Immature natural killer cell (primary cell): ENCODE measurements at regions not wholly inside any gene's neighbourhood (a gene's known extent, or its start where the extent isn't known, plus 50 kb on each side); places are given as distances from the start of the nearest gene placed in this dataset.

Experiments used
- DNase-seq, 3 donors: peaks; one replicate each; pipeline ENCODE4 v3.0.0; 2022; ENCODE audit warnings: mixed read lengths in 1 of 3
- H3K27ac Mint-ChIP-seq, 6 donors: one replicate each; pipeline ENCODE4 v1.8.0; 2020; ENCODE audit warnings: mixed read lengths in 6 of 6, mild to moderate bottlenecking in 5 of 6, inconsistent platforms in 4 of 6, moderate library complexity in 3 of 6
- H3K27me3 Mint-ChIP-seq, 3 donors: one replicate each; pipeline ENCODE4 v1.8.0; 2020 to 2021; ENCODE audit warnings: low read depth in 3 of 3, mild to moderate bottlenecking in 3 of 3, mixed read lengths in 3 of 3, moderate library complexity in 3 of 3, inconsistent platforms in 1 of 3
- H3K36me3 Mint-ChIP-seq, 3 donors: one replicate each; pipeline ENCODE4 v1.8.0; 2020; ENCODE audit warnings: mixed read lengths in 3 of 3, inconsistent platforms in 2 of 3, mild to moderate bottlenecking in 2 of 3
- H3K4me1 Mint-ChIP-seq, 2 donors: one replicate each; pipeline ENCODE4 v1.8.0; 2020; ENCODE audit warnings: inconsistent platforms in 2 of 2, mild to moderate bottlenecking in 2 of 2, mixed read lengths in 2 of 2, moderate library complexity in 1 of 2
- H3K4me3 Mint-ChIP-seq, 5 donors: one replicate each; pipeline ENCODE4 v1.8.0; 2020; ENCODE audit warnings: mild to moderate bottlenecking in 5 of 5, mixed read lengths in 5 of 5, inconsistent platforms in 3 of 5, moderate library complexity in 3 of 5
- H3K9me3 Mint-ChIP-seq, 6 donors: one replicate each; pipeline ENCODE4 v1.8.0; 2020; ENCODE audit warnings: mild to moderate bottlenecking in 6 of 6, mixed read lengths in 6 of 6, inconsistent platforms in 4 of 6, moderate library complexity in 3 of 6

DNA sequence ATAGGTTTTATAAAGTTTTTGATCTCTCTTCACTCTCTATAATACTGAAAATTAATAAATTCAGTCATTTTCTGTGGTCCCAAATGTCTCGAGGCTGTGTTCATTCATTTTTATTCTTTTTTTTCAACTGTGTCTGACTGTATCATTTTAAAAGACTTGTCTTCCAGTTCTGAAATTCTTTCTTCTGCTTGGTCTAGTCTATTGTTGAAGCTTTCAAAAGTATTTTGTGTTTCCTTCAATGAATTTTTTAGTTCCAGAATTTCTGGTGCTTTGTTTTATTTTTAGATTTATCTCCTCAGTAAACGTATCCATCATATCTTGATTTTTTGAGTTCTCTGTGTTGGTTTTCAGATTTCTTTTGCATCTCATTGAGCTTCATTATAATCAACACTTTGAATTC is 161.0 kb upstream of the CHRM3 start:
- Mint-ChIP-seq H3K27ac (no peak overlapping the region), H3K36me3 (no peaks in the 10 kb centered on the region), H3K4me1 (no peaks in the 10 kb centered on the region), H3K4me3 (no peak overlapping the region), H3K9me3 (peaks cover 14 to 70% (median 30%) of the 10 kb centered on the region in 6 donors), H3K27me3 (no peaks in the 10 kb centered on the region)
- no peak for DNase-seq

DNA sequence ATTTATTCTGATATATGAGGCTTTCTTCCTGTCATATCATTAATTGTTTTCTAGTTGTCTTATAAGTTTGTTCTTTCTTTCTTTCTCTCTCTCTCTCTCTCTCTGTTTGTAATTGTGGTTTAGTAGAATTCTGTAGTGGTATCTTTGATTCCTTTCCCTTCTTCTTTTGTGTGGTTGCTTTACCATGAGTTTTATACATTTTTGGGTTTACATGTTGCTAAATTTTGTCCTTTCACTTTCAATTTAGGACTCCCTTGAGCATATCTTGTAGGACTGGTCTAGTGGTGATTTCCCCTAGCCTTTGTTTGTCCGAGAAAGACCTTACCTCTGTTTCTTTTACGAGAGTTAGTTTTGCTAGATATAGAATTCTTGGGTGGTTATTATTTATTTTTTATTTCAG is 162.3 kb upstream of the CHRM3 start:
- no peak for DNase-seq
- Mint-ChIP-seq H3K4me3 (no peak overlapping the region), H3K4me1 (no peaks in the 10 kb centered on the region), H3K9me3 (peaks cover 12 to 70% (median 28%) of the 10 kb centered on the region in 6 donors), H3K27ac (no peak overlapping the region), H3K36me3 (no peaks in the 10 kb centered on the region), H3K27me3 (no peaks in the 10 kb centered on the region)

DNA sequence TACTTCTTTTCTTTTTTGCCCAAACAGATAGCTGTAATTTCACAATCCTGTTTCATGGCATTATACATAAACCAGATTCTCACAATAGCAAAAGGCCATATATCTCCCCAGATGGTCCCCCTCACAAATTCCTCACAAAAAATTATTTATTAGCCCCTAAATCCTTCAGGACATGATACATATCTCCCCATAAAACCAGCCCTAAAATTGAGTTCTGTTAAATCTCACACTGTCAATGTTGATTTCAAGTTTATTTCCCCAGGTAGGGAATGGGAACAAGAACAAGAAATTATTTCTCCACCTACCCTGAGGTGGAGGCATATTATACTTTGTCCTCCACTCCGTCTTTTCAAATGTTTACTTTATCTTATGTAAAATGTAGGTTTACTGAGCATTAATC is 163.4 kb upstream of the CHRM3 start:
- H3K9me3 Mint-ChIP-seq: peaks cover 12 to 63% (median 26%) of the 10 kb centered on the region in 6 donors
- H3K4me3 Mint-ChIP-seq: no peak overlapping the region
- DNase-seq: no peak
- no peaks in the 10 kb centered on the region for H3K36me3 Mint-ChIP-seq
- H3K4me1 Mint-ChIP-seq: no peaks in the 10 kb centered on the region
- no peaks in the 10 kb centered on the region for H3K27me3 Mint-ChIP-seq
- H3K27ac Mint-ChIP-seq: no peak overlapping the region

DNA sequence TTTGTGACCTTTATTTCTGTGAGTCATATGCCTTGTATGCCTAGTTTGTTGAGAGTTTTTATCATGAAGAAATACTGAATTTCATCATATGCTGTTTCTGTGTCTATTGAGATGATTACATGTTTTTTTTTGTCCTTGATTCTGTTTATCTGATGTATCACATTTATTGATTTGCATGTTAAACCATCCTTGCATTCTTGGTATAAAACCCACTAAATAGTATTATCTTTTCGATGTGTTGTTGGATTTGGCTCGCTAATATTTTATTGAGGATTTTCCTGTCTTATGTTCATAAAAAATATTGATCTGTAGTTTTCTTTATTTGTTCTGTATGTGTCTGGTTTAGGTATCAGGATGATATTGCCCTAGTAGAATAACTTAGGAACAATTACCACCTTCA is 164.7 kb upstream of the CHRM3 start:
- Mint-ChIP-seq H3K4me1 (no peaks in the 10 kb centered on the region), H3K27me3 (no peaks in the 10 kb centered on the region), H3K27ac (no peak overlapping the region), H3K36me3 (no peaks in the 10 kb centered on the region), H3K4me3 (no peak overlapping the region), H3K9me3 (peaks cover 10 to 58% (median 23%) of the 10 kb centered on the region in 6 donors)
- no peak for DNase-seq

DNA sequence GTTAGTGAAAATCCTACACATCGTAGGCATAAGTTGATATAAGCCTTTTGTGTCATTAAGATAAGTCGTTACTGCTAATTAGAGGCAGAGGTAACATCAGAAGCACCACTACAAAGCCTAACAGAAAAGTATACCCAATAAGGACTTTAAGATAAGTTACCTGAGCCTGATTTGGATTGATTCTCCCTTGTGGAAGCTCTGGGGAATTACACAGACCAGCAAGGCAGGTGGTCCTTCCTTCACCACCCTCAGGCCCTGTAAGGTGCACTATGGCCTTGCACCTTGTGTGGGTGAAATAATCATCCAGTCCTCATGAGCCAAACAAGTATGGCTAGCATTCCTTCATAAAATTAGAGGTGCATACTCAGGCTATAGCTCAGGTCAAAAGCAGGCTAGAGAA is 166.7 kb upstream of the CHRM3 start:
- Mint-ChIP-seq H3K27ac (no peak overlapping the region), H3K36me3 (no peaks in the 10 kb centered on the region), H3K9me3 (peaks cover 3 to 51% (median 18%) of the 10 kb centered on the region in 6 donors), H3K27me3 (no peaks in the 10 kb centered on the region), H3K4me3 (no peak overlapping the region), H3K4me1 (no peaks in the 10 kb centered on the region)
- no peak for DNase-seq

DNA sequence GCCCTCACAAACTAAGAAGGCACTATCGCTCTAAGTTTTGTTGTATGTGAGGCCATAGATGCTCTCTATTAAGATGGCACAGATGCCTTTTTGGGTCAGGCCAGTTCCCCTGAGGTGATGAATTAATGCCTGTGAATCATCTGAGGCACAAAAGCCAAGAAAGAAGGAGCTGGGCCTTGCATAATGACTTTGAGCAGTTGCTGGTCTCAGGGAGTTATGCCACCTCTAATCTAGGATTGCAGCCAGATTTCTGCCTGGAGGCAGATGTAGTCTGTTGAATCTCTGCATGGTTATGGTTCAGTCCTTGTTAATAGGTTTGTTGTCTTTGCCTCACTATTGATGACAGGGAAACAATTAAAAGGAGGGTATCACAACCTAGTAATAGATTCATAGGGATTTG is 168.1 kb upstream of the CHRM3 start:
- Mint-ChIP-seq H3K27ac (no peak overlapping the region), H3K4me1 (no peaks in the 10 kb centered on the region), H3K27me3 (no peaks in the 10 kb centered on the region), H3K4me3 (no peak overlapping the region), H3K9me3 (peaks cover 0 to 38% (median 12%) of the 10 kb centered on the region in 6 donors), H3K36me3 (no peaks in the 10 kb centered on the region)
- no peak for DNase-seq

DNA sequence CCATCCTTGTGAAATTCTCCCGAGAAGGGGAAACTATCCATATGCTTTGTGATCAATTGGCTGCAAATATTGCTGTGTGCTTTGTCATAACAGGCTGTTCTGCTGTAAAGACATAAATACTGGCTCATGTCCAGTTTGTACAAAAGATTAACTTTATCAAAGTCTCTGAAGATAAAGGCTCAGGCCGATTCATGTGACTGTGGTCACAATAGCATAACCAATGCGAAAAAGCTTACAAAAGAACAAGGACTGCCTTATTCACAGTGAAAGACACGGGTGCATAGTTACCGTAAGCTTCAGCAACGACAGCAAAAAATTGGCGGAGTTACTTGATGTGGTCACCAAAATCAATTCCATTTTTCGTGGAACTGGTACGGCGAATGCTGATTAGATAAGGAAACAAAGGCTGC is 173.6 kb upstream of the CHRM3 start:
- no peak for DNase-seq
- no peaks in the 10 kb centered on the region for H3K36me3 Mint-ChIP-seq
- H3K4me3 Mint-ChIP-seq: no peak overlapping the region
- H3K9me3 Mint-ChIP-seq: peaks cover 0 to 18% (median 6%) of the 10 kb centered on the region in 6 donors
- H3K27me3 Mint-ChIP-seq: no peaks in the 10 kb centered on the region
- no peaks in the 10 kb centered on the region for H3K4me1 Mint-ChIP-seq
- no peak overlapping the region for H3K27ac Mint-ChIP-seq

DNA sequence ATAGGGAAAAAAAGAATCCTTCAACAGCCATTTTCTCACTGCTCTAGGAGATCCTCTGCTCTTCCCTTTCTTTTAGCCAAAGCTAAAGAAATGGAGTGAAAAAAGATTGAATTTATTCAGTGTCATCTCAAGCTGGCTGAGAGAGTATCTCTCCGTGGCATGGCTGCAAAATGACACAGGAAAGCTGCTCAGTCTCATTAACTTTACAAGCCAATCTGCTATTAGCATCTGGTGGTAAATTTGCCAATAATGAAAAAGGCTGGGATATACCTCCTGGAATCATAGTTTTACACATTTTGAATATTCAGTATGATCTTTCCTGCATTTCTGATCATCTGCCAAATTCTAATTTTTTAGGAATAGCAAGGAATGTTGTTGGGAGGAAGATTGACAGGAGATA is 176.8 kb upstream of the CHRM3 start:
- H3K36me3 Mint-ChIP-seq: no peaks in the 10 kb centered on the region
- no peak for DNase-seq
- no peaks in the 10 kb centered on the region for H3K27me3 Mint-ChIP-seq
- no peak overlapping the region for H3K27ac Mint-ChIP-seq
- no peak overlapping the region for H3K4me3 Mint-ChIP-seq
- no peaks in the 10 kb centered on the region for H3K4me1 Mint-ChIP-seq
- H3K9me3 Mint-ChIP-seq: peaks cover 0 to 20% (median 11%) of the 10 kb centered on the region in 6 donors

DNA sequence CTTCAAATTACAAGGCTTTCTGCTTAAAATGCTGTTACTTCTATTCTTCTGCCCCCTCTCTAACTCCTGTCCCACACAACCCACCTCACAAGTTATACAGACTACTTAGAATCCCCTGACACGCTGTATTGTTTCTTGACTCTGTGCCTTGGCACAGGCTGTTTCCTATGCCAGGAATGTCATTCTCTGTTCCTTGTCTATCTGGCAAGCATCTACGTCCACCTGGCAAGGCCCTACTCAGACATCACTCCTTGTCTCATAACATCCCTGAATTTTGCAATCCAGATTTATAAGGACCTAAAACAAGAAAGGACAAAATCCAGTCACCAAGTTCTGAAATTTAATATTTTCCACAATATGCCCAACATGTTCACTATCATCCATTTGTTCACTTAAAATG is 182.0 kb upstream of the CHRM3 start:
- Mint-ChIP-seq H3K4me3 (no peak overlapping the region), H3K27ac (no peak overlapping the region), H3K9me3 (peaks cover 8 to 22% (median 19%) of the 10 kb centered on the region in 6 donors), H3K4me1 (no peaks in the 10 kb centered on the region), H3K36me3 (no peaks in the 10 kb centered on the region), H3K27me3 (peaks cover 0 to 2% (median 0%) of the 10 kb centered on the region in 3 donors)
- DNase-seq: no peak

DNA sequence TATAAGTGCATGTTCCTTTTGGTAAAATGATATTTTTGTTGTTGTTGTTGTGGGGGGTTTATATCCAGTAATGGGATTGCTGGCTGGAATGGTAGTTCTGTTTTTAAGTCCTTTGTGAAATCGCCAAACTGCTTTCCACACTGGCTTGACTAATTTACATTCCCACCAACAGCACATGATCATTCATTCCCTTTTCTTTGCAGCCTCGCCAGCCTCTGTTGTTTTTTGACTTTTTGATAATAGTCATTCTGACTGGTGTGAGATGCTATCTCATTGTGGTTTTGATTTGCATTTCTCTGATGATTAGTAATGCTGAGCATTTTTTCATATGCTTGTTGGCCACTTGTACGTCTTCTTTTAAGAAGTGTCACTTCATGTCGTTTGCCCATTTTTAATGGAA is 188.5 kb upstream of the CHRM3 start:
- H3K27ac Mint-ChIP-seq: no peak overlapping the region
- H3K27me3 Mint-ChIP-seq: no peaks in the 10 kb centered on the region
- peaks cover 5 to 18% (median 9%) of the 10 kb centered on the region in 6 donors for H3K9me3 Mint-ChIP-seq
- no peak for DNase-seq
- H3K4me1 Mint-ChIP-seq: no peaks in the 10 kb centered on the region
- no peak overlapping the region for H3K4me3 Mint-ChIP-seq
- no peaks in the 10 kb centered on the region for H3K36me3 Mint-ChIP-seq

DNA sequence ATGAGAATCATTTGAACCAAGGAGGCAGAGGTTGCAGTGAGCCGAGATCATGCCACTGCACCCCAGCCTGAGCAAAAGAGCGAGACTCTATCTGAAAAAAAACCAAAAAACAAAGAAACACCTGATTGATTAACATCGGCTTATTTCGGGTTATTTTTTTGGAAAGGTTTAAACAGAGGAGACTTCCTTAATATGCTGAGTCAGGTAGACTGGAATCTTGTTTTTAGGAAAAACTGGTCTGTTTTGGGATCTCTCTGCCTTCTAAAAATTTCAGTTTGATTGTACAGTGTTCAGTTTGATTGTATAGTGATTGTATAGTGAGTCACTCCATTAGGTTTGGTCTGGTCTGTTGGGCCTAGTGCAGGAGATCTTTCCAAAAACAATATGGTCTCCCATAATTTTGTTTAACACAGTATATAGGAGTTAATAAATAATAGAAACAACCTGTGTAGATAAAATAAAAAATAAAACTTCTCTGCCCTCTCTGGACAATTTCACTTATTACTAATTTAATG is 196.3 kb upstream of the CHRM3 start:
- no peaks in the 10 kb centered on the region for H3K27me3 Mint-ChIP-seq
- H3K9me3 Mint-ChIP-seq: peaks cover 3 to 20% (median 9%) of the 10 kb centered on the region in 6 donors
- no peak overlapping the region for H3K4me3 Mint-ChIP-seq
- no peak for DNase-seq
- no peaks in the 10 kb centered on the region for H3K4me1 Mint-ChIP-seq
- no peak overlapping the region for H3K27ac Mint-ChIP-seq
- no peaks in the 10 kb centered on the region for H3K36me3 Mint-ChIP-seq

DNA sequence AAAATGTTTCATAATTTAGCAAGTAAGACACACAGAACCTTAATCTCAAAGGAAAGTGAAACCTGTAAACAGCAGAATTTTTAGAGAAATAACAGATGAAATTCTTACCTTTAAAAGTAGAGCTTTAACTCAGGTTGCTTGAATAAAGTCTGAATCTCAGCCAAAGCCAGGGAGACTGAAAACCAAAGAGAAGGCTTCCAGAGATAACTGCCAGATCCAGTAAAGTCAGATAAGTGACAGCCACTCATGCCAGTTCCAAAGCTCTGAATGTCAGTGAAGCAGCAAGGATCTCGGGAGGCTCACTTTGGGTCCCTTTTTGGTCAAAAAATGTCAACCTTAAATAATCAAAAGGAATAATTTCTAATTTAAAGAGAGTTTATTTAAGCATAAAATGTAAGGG is 199.9 kb upstream of the CHRM3 start:
- Mint-ChIP-seq H3K9me3 (peaks cover 3 to 20% (median 6%) of the 10 kb centered on the region in 6 donors), H3K36me3 (no peaks in the 10 kb centered on the region), H3K4me3 (no peak overlapping the region), H3K4me1 (no peaks in the 10 kb centered on the region), H3K27ac (no peak overlapping the region), H3K27me3 (no peaks in the 10 kb centered on the region)
- no peak for DNase-seq

DNA sequence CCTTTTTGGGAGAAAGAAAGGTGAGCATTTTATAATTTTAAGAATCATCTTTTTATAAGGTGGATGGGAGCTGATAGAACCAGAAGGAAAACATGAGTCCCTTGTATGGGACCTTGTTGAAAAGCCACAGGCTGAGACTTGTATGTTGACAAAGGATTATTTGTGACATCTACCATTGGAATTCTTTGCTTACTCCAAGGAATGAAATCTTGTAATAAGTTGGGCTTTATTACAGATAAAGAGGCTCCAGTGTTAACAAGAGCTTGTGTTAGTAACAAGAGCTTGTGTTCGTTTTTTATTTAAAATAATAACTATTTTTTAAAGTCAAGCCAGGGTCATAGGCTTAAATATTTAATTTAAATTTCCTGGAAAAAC is 201.1 kb upstream of the CHRM3 start:
- Mint-ChIP-seq H3K27ac (no peak overlapping the region), H3K4me3 (no peak overlapping the region)

DNA sequence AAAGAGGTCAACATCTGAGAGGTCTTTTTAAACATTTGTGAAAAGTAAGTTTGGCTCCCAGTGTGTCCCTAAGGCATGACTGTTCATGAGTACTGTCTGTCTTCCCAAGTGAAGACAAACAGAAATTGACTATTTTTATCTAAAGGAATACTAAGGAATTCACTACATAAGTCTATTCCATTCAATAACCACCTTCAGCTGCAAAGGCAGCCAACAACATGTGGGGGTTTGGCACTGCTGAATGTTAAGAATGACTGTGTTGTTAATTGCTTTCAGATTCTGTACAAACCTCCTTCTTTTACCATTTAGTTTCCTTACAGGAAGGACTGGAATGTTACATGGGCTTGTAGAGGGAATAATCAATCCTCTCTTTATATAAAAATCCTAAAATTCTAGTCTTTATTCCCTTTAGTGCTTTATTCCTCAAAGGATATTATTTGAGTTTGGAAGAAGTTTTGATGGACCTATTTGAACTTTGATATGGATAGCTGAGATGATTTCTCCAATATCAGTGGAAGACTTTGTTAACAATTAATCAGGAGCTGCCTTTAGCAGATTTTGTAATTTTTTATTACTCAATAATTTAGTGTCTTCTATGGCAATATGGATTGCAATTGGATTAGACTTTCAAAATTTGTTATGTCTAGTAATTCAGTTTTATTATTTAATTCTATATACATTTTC is 201.7 kb upstream of the CHRM3 start:
- H3K4me3 Mint-ChIP-seq: no peak overlapping the region

More for the DNA sequence above, 201.1 kb upstream of the CHRM3 start:
- H3K27me3 Mint-ChIP-seq: peaks cover 0 to 2% (median 0%) of the 10 kb centered on the region in 3 donors
- H3K9me3 Mint-ChIP-seq: peaks cover 7 to 27% (median 11%) of the 10 kb centered on the region in 6 donors
- DNase-seq: no peak
- H3K4me1 Mint-ChIP-seq: no peaks in the 10 kb centered on the region
- no peaks in the 10 kb centered on the region for H3K36me3 Mint-ChIP-seq

DNA sequence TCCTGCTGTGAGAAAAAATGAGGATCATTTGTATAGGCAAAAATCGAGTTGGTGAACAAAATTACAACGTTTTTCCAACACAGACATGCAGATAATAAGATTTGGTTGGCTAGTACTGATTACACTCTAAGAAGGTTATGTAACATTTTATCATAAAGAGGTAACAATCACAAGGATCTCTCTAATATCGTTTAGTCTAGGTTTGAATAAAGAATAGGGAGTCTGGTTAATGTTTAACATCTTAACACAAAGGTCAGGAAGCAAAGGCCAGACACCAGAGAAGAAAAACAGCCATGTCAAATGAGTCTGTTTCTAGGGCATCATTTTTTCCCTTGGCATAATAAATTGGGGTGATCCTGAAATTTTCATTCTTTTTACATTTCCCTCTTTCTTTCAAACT is 207.4 kb upstream of the CHRM3 start:
- Mint-ChIP-seq H3K27ac (no peak overlapping the region), H3K4me3 (no peak overlapping the region), H3K9me3 (peaks cover 2 to 26% (median 10%) of the 10 kb centered on the region in 6 donors), H3K27me3 (peaks cover 0 to 2% (median 0%) of the 10 kb centered on the region in 3 donors), H3K4me1 (no peaks in the 10 kb centered on the region), H3K36me3 (no peaks in the 10 kb centered on the region)
- no peak for DNase-seq

More for the DNA sequence above, 201.7 kb upstream of the CHRM3 start:
- no peak for DNase-seq
- H3K9me3 Mint-ChIP-seq: peaks cover 5 to 32% (median 10%) of the 10 kb centered on the region in 6 donors
- H3K27me3 Mint-ChIP-seq: peaks cover 0 to 2% (median 0%) of the 10 kb centered on the region in 3 donors
- H3K27ac Mint-ChIP-seq: no peak overlapping the region
- no peaks in the 10 kb centered on the region for H3K36me3 Mint-ChIP-seq
- H3K4me1 Mint-ChIP-seq: no peaks in the 10 kb centered on the region
